ENCODE measurements at regions not wholly inside any gene's neighbourhood (a gene's known extent, or its start where the extent isn't known, plus 50 kb on each side); places are given as distances from the start of the nearest gene placed in this dataset.
"Not testable (repeated sequence)": the region's sequence is repeated elsewhere in the genome, so short reads cannot be mapped to it uniquely, and the experiment has no call there.

- not testable (repeated sequence) for DNase-seq (ENCODE audit: low spot score)
These were observed 401.3 kb upstream of the NR5A2 start for GRCh38 chr1:199626228-199626627.

- no peak for DNase-seq (ENCODE audit: low spot score)
These were observed 397.9 kb upstream of the NR5A2 start for GRCh38 chr1:199629624-199630023.

- DNase-seq (ENCODE audit: low spot score) = no peak
These were observed 388.1 kb upstream of the NR5A2 start for GRCh38 chr1:199639453-199639852.

GRCh38 chr1:199641531-199641930 is 386.0 kb upstream of the NR5A2 start:
- DNase-seq (ENCODE audit: low spot score) = no peak

GRCh38 chr1:199644912-199645311 is 382.6 kb upstream of the NR5A2 start:
- DNase-seq (ENCODE audit: low spot score) = no peak

GRCh38 chr1:199646761-199647160 is 380.7 kb upstream of the NR5A2 start:
- no peak for DNase-seq (ENCODE audit: low spot score)

GRCh38 chr1:199657449-199657848 is 370.1 kb upstream of the NR5A2 start:
- DNase-seq (ENCODE audit: low spot score) = no peak

- no peak for DNase-seq (ENCODE audit: low spot score)
These were observed 367.4 kb upstream of the NR5A2 start for GRCh38 chr1:199660071-199660470.

GRCh38 chr1:199665371-199665770 is 362.1 kb upstream of the NR5A2 start:
- no peak for DNase-seq (ENCODE audit: low spot score)

- DNase-seq (ENCODE audit: low spot score) = no peak
These were observed 360.4 kb upstream of the NR5A2 start for GRCh38 chr1:199667089-199667488.

GRCh38 chr1:199669916-199670315 is 357.6 kb upstream of the NR5A2 start:
- no peak for DNase-seq (ENCODE audit: low spot score)

GRCh38 chr1:199671684-199672083 is 355.8 kb upstream of the NR5A2 start:
- no peak for DNase-seq (ENCODE audit: low spot score)

- DNase-seq (ENCODE audit: low spot score) = no peak
These were observed 351.6 kb upstream of the NR5A2 start for GRCh38 chr1:199675937-199676336.

GRCh38 chr1:199678771-199679170 is 348.7 kb upstream of the NR5A2 start:
- DNase-seq (ENCODE audit: low spot score) = no peak

- DNase-seq (ENCODE audit: low spot score) = no peak
These were observed 345.4 kb upstream of the NR5A2 start for GRCh38 chr1:199682081-199682480.

GRCh38 chr1:199684686-199685273 is 342.7 kb upstream of the NR5A2 start:
- peak; percentile 3 for DNase-seq (ENCODE audit: low spot score)

GRCh38 chr1:199685369-199685768 is 342.1 kb upstream of the NR5A2 start:
- no peak for DNase-seq (ENCODE audit: low spot score)

- no peak for DNase-seq (ENCODE audit: low spot score)
These were observed 340.2 kb upstream of the NR5A2 start for GRCh38 chr1:199687321-199687720.

GRCh38 chr1:199688133-199688676 is 339.3 kb upstream of the NR5A2 start:
- no peak for DNase-seq (ENCODE audit: low spot score)

GRCh38 chr1:199688774-199689173 is 338.7 kb upstream of the NR5A2 start:
- DNase-seq (ENCODE audit: low spot score) = no peak

- DNase-seq (ENCODE audit: low spot score) = no peak
These were observed 337.0 kb upstream of the NR5A2 start for GRCh38 chr1:199690496-199690895.

GRCh38 chr1:199691540-199691939 is 336.0 kb upstream of the NR5A2 start:
- no peak for DNase-seq (ENCODE audit: low spot score)

GRCh38 chr1:199693724-199694123 is 333.8 kb upstream of the NR5A2 start:
- no peak for DNase-seq (ENCODE audit: low spot score)

- DNase-seq (ENCODE audit: low spot score) = no peak
These were observed 331.3 kb upstream of the NR5A2 start for GRCh38 chr1:199696225-199696624.
